GM18907 (cell line): ENCODE measurements at regions not wholly inside any gene's neighbourhood (a gene's known extent, or its start where the extent isn't known, plus 50 kb on each side); places are given as distances from the start of the nearest gene placed in this dataset.
"Not testable (repeated sequence)": the region's sequence is repeated elsewhere in the genome, so short reads cannot be mapped to it uniquely, and the experiment has no call there.

ENCODE experiments used
- ATAC-seq: cut with Tn5 transposase; IDR thresholded peaks from one replicate; pipeline ENCODE4 v1.9.1; 2021; ENCODE audit warnings: mild to moderate bottlenecking, moderate library complexity; ENCODE audit not compliant: unreplicated experiment

DNA sequence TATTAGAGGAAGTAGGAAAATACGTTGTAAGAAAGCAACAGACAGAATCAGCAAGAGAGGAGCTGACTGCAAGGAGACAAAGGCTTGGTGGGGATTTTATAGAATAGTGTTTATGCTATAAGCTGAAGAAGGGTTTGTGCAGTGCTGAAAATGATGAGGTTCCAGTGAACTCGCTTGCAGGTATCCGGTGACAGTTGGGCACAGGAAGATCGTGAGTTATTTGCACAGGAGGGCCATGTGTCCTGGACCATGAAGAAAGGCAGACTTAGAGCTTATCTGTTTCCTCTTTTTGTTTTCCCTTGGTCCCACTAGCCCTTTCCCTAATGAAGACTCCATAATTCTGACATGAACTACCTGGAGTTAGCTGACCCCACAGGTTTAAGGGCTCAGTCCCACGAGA is 61.4 kb downstream of the NXNL2 start:
- no peak for ATAC-seq

- ATAC-seq, result no peak
These were observed 70.0 kb downstream of the NXNL2 start for GRCh38 chr9:88604836-88605511.

DNA sequence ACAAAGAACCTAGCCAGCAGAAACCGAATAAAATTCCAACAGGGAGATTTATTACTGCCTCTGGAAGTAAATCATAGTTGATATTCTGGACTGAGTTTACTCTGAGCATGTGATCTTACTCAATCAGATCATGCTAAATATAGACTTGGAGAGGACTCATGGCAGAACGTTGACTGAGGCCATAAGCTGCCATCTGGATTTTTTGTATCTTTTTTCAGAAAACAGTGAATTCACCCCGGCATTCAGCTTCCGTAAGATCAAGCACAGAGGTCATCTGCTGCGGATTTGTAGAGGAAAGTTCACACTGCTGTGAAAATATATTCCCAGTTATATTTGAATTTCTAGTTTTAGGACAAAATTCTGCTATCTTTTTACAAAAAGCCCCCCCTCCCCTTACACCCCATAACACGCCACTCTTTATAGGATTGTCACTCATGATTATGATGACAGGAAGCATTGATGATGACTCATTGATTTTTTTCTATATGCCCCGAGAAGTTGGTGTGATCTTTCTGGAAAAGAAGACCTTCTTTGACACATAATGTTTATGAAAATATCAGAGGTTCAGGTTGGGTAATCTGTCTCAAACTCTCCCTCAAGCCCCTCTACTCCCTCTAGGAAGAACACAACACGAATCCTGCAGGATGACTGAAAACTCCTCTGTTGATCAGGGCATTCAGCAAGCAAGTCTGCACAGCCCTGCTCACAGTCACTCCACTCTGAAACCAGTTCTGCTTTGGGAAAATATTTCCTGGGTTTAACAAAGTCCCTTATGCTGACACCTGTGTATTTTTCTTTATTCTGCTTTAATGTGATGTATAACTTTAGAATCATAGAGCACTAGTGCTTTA is 70.8 kb downstream of the NXNL2 start:
- ATAC-seq, result no peak

- ATAC-seq, result no peak
These were observed 79.4 kb downstream of the NXNL2 start for GRCh38 chr9:88614359-88614758.

DNA sequence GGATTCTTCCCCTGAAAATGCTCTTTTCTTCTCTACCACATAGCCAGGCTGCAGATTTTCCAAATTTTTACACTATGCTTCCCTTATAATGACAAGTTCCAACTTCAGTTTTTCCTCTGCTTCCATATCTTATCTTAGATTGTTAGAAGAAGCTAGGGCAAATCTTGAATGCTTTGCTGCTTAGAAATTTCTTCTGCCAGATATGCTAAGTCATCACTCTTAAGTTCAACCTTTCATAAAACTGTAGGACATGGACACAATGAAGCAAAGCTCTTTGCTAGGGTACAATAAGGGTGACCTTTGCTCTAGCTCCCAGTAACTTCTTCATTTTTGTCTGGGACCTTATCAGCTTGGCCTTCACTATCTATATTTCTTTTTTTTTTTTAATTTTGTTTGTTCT is 88.7 kb downstream of the NXNL2 start:
- no peak for ATAC-seq

DNA sequence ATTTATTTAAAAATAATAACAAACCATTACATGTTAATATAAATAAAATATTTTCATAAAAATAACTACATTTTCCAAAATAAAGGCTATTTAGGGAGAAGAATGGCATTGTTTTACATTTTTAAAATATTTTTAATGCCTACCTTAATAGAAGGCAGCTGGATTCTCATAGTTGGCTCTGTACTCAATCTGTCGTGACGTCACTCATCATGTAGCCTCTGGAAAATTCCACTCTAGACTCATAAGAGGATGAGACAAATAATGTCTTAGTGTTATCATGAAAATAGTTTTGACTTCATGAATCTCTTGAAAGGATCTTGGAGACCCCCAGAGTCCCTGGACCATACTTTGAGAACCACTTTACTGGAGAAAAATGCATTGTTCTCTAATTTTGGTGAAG is 93.1 kb downstream of the NXNL2 start:
- ATAC-seq, result no peak

GRCh38 chr9:88628811-88629210 is 93.8 kb downstream of the NXNL2 start:
- no peak for ATAC-seq

DNA sequence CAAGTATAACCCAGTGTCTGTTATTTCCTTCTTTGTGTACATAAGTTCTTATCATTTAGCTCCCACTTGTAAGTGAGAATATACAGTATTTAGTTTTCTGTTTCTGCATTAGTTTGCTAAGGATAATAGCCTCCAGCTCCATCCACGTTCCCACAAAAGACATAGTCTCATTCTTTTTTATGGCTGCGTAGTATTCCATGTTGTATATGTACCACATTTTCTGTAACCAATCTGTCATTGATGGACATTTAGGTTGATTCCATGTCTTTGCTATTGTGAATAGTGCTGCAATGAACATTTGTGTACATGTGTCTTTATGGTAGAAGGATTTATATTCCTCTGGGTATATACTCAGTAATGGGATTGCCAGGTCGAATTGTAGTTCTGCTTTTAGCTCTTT is 95.6 kb downstream of the NXNL2 start:
- ATAC-seq, result not testable (repeated sequence)

DNA sequence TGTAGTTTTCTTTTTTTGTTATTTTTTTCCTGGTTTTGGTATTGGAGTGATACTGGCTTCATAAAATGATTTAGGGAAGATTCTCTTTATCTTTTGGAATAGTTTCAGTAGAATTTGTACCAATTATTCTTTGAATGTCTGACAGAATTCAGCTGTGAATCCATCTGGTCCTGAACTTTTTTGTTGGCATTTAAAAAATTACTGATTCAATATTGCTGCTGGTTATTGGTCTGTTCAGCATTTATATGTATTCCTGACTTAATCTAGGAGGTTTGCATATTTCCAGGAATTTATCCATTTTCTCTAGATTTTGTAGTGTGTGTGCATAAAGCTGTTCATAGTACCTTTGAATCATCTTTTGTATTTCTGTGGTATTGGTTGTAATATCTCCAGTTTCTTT is 100.2 kb downstream of the NXNL2 start:
- no peak for ATAC-seq

GRCh38 chr9:88641456-88642240 is 106.7 kb downstream of the NXNL2 start:
- ATAC-seq, result no peak

DNA sequence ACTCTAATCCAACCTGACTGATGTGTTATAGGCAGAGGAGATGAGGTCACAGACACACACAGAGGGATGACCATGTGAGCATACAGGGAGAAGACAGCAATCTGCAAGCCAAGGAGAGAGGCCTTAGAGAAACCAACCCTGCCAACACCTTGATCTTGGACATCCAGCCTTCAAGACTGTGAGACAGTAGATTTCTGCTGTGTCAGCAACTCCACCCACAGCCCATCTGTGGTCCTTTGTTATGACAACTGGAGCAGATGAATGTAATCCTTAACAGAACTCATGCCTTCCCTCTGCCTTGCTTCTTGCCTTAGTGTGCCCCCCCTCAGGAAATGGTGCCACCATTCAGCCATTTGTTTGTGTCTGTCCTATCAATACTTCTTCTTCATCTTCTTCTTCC is 107.4 kb downstream of the NXNL2 start:
- no peak for ATAC-seq

GRCh38 chr9:88643931-88644330 is 109.0 kb downstream of the NXNL2 start:
- ATAC-seq, result no peak

DNA sequence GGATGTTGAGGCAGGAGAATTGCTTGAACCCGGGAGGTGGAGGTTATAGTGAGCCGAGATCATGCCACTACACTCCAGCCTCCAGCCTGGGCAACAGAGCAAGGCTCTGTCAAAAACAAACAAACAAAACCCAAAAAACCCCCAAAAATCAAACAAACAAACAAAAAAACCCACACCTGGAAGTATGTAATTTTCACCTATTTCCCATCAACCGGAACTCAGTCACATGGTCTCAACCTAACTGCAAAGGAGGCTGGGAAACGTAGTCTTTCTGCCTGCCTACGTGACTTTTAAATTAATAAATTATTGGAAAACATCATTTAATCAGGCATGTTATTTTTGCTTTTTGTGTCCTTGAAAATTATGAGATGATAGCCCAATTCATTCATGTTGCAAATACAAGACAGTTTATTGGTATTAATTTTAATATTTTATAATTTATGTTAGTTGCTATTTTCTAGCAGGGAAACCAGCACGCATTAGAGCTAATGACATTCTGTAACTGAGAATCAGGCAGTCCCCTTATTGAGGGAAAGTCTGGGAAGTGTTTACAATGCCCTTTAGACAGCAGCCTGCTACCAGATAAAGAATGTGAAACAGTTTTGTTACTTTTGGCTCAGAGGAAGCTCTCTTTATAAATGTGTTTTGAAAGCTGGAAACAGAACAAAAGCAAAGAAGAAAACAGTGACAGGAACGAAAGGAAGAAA is 110.3 kb downstream of the NXNL2 start:
- no peak for ATAC-seq

GRCh38 chr9:88645879-88646199 is 110.9 kb downstream of the NXNL2 start:
- ATAC-seq, result no peak

- ATAC-seq, result no peak
These were observed 111.7 kb downstream of the NXNL2 start for GRCh38 chr9:88646539-88647300.

DNA sequence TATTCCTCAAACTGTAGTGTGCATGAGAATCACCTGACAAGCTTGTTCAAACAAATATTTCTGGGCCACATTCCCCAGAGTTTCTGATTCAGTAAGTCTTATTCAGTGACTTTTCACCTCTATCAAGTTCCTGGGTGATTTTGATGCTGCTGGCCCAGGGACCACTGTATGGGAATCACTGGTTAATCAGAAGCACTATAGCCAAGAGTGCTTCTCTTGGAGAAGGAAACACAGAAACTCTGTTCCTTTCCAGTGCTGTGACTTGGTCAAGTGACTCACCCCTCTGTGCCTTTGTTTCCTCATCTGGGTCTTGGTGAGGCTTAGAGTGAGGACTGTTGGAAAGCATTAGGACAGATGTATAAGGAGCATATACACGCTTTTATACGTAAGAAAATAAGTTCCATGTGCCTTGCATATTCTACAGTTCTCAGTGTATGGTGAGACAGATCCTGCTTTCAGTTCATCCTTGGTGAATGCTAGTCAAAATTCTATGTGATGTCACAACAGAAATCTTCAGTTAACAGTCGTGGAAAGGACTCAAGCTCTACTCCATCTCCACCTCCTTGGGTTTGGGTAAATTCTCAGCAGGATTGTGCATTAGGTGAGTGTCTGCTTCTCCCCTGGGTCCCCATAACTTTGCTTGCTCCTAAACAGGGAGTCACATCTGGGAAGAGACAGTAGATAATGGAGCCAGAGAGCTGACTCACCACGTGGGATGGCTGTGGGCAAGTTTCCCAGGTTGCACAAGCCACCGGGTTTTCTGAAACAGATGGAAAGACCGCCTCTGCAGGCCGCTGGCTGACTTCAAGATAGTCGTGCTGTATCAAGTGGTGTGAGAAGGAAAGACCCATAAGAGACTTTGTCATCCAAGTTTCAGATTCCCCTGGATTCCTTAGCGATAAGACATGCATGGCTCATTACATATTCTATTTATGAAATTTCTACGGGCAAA is 117.0 kb downstream of the NXNL2 start:
- no peak for ATAC-seq

- no peak for ATAC-seq
These were observed 117.9 kb downstream of the NXNL2 start for GRCh38 chr9:88652876-88653275.

DNA sequence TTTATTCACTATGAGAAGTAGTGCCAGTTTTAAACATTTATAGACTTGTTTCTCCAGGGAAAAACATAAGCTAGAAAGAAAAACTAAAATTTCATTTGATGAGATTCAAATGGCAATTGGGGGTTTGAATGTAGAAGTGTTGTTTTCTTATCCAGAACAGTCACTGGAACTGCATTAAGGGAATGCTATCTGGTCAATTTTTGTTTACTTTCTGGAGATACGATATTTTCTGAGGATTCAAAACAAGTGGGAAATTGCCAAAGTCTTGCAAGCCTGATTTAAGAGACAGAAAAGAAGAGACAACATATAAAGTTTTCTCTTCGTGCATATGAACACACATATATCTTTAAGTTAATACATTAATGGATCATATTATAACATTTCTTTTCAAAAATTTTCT is 118.4 kb downstream of the NXNL2 start:
- no peak for ATAC-seq

GRCh38 chr9:88653911-88654310 is 118.9 kb downstream of the NXNL2 start:
- ATAC-seq, result no peak
